ENCODE measurements at regions not wholly inside any gene's neighbourhood (a gene's known extent, or its start where the extent isn't known, plus 50 kb on each side); places are given as distances from the start of the nearest gene placed in this dataset.

DNA sequence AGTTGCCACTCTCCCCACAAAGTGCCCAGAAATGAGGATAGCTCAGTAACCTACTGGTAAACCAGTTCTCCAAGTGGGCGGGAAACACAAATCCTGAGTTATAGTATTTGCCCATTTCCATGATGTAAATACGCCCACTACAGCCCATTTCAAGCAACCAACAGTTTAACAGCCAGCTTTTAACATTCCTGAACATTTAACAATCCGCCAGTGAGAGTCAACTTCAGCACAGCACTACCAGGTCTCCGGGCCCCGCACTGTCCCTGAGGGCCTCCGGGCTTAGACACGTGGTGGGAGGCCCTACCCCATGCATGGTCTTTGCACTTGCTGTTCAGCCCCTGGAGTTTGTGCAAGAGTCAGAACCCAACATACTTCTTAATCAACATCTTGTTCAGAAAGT, 132.0 kb upstream of the CTTNBP2NL start:
- DNase-seq (ENCODE audit: low spot score), result no peak

DNA sequence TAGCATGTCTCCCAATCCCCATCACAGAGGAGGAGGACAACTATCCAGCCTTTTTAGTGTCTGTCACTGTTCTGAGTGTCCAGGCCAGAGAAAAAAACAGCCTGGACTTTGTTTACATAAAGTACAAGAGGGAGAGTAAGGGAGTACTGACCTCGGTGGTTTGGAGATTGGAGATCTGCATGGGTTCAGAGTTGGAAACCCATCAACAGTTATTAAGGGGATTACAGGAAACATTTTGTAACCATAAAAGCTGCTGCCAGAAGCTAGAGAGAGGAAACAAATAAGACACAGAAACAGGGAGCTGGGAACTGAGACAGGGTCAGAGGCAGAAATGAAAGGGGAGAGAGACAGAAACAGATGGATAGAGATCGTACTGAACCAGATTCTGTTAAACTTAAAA, 131.5 kb upstream of the CTTNBP2NL start:
- DNase-seq (ENCODE audit: low spot score), result no peak

DNA sequence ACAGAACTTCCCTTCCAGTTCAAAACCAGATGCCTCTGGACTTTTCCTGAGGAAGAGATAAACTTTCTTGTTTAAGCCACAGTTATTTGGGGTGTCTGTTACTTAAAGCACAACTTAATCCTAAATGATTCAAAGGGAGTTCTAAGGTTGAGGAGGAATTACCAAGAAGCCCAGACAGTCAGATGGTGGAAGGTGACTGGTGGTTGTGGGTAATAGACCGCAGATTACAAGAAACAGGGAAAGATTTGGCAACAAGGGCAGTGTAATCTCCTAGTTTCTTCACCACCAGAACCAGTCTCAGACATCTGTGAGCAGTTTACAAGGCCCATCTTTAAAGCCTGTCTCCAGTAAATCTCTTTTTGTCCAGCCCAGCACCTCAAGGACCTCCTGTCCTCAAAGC, 130.1 kb upstream of the CTTNBP2NL start:
- DNase-seq (ENCODE audit: low spot score), result no peak

DNA sequence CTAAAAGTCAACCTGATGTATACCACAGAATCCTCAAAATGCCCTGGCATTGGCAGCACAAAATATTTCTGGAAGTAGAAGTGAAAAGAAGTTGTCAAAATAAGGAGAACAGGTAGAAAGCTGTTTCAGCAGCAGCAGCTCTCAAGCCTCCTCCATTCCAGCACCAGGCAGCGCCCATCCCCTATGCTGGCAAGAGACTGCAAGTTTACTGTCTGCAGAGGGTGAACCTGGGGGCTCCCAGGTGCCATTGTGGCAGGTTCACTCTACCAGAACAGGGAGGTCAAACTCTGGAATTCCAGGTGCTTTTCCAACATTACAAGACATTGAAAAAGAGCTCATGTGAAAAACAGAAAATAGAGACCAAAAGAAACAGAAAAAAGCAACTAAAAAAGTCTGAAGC, 128.8 kb upstream of the CTTNBP2NL start:
- DNase-seq (ENCODE audit: low spot score), result no peak

DNA sequence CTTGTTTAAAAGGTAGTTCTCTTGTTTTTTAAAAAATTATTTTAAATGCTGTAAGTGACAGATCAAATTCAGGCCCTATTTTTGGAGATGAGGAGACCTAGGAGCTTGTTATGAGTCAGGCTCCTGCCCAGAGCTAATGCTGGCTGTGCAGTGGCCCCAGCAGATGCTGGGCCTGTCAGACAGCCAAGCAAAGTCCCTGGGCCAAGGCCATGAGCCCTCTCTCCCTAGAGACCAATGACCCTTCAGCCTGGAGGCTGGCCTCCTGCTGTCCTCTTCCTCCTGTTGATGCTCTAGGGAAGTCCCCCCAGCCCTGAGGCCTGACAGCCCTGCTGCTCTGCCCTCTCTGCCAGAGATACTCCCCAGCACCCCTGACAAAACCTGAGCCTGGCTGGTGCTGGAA, 128.1 kb upstream of the CTTNBP2NL start:
- DNase-seq (ENCODE audit: low spot score), result no peak

DNA sequence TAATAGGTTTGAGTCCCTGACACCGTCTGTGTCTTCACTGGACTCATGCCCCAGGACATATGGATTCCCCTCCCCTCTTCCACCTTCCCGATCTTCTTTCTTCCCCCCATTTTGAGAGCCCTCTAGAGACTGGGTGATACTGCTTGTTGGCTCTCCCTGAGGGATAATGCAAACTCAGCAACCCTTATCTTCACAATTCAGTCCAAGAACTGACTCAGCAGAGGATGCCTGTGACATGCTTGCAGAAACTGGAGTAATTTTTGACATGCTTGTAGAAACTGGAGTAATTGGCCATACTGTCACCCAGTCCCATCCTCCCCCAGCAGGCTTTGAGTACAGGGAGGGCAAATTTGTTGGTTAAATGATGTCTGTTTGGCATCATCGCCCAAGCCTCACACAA, 127.6 kb upstream of the CTTNBP2NL start:
- DNase-seq (ENCODE audit: low spot score), result no peak

DNA sequence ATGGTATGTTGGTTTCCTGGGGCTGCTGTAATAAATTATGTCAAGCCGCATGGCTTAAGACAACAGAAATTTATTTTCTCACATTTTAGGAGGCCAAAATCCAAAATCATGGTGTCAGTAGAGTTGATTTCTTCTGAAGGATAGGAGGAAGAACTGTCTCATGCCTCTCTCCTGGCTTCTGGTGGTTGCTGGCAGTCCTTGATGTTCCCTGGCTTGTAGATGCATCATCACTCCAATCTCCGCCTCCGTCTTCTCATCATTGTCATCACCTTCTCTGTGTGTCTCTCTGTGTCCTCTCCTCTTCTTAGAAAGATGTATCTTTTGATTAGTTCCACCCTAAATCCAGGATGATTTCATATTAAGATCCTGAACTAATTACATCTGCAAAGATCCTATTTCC, 124.7 kb upstream of the CTTNBP2NL start:
- DNase-seq (ENCODE audit: low spot score), result no peak

DNA sequence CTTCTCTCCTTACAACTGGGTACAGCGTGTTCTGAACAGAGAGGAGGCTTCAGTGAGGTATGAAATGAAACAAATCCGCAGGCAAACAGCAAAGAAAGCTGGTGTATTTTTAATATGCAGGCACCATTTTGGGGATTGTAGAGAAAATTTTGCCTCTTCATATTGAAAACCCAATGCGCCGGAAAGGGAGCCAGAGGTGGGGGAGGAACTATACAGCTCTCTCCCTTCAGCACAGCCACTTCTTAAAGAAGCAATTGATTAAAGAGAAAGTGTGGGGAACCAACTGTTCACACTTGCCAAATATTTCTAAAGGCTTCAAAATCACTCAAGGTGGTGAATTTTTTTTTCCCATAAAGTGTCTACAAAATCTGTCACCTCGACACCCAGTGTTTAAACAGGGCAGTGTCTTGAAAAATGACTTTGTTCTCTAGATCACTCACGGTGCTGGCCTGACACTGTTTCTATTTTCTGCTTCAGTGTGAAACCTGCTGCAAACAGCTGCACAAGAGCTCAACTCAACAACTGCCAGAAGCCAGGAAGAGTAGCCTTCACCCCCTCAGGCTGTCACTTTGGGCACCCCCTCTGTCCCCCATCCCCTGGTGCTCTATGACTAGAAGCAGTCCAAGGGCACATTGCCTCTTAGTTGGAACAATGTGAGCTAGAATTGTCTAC, 123.8 kb upstream of the CTTNBP2NL start:
- no peak for DNase-seq (ENCODE audit: low spot score)

DNA sequence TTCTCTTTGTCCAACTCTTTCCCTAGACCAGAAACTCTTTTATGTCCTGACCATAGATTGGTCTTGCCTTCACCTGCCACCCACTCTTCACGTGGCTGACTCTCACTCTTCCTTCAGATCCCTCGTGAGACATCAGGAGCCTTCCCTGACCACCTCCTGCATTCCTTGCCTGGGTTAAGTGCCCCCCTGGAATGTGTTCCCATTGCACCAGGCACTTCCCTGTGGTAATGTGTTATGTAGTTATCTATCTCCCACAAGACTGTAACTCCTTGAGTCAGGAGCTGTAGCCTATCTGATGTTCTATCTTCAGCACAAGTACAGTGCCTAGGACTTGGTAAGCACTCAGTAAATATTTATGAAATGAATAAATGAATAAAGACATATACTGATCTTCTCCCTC, 111.2 kb upstream of the CTTNBP2NL start:
- DNase-seq (ENCODE audit: low spot score), result no peak

DNA sequence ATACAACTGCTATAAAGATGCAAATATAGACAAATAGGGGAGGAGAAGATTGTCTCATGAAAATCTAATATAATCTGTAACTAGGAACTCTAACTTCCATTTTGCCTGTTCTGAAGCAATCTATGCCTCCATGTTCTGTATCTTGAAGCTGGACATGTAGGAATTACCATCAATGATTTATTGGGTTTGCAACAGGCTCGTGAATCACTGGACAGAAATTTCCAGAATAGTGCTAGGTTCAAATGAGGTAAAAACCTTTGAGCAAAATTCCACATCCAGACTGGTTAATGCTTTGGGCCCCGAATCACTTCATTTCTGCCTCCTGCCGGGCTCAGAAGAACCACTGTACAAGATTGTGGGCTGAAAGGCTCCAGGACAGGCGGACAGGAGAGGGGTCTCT, 110.7 kb upstream of the CTTNBP2NL start:
- DNase-seq (ENCODE audit: low spot score), result no peak

DNA sequence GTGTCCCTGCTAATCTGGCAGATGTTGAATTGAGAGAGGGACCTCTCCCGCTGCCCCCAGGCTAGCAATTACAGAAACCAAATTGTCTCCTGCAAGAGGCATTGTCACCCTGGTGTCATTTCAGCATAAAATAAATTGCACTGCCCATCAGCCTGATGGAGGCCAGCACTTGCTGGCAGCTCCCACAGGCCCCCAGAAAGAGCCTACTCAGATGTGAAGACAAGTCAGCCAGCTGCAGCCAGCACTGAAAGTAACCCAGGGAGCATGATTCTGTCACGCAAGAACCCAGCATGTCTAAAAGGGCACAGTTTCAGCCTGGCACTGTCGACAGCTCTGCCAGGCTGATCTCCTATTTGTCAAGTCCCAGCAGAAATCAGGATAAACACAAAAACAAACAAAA, 110.3 kb upstream of the CTTNBP2NL start:
- no peak for DNase-seq (ENCODE audit: low spot score)

DNA sequence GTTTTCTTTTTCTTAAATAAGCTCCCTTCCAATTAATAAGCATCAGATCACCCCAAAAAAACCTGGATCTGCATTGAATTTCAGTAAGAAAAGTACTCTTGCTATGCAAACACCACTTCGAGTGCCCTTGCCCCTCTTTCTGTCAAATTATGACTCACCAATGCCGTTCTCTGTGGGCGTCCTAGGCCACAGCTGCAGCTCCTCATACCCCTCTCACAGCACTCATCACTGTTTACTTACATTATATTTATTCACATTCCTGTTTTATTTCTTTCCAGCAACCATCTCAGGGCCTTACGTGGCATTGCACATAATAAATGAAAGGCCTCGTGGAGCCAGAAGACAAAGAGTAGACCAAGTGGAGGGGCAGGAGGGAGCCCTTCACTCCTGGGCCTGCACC, 99.1 kb upstream of the CTTNBP2NL start:
- peak; percentile 12 for DNase-seq (ENCODE audit: low spot score)

DNA sequence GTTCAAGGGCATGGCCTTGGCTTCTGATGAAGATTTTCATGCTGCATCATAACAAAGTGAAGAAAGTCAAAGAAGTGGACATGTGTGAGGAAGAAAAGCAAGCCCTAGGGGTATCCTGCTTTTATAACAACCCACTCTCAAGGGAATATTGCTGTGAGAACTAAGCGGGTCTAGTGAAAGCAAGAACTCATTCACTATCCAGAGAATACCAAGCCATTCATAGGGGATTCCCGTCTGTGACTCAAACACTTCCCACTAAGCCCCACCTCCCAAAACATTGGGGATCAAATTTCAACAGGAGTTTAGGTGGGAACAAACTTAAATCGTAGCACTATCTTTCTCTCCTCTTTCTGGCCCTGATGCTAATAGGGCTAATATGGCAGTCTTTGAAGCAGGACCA, 98.5 kb upstream of the CTTNBP2NL start:
- no peak for DNase-seq (ENCODE audit: low spot score)

DNA sequence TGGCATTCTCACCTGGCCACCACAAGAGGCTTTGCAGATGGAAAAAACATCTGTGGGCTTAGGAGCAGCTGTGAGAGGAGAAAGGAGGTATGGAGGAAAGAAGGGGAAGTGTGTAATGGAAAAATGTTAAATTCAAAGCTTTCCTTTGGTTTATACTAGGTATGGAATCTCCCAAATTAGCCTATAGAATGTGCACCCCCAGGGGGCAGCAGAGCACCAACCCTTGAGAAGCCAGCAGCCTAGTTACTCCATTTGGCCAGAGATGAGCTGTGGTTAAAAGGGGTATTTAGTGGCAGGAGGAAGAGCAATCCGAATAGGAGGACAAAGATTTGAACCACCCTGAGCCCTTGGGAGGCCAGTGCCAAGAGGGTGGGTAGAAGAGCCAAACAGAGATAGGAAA, 97.5 kb upstream of the CTTNBP2NL start:
- peak; percentile 19 for DNase-seq (ENCODE audit: low spot score)

DNA sequence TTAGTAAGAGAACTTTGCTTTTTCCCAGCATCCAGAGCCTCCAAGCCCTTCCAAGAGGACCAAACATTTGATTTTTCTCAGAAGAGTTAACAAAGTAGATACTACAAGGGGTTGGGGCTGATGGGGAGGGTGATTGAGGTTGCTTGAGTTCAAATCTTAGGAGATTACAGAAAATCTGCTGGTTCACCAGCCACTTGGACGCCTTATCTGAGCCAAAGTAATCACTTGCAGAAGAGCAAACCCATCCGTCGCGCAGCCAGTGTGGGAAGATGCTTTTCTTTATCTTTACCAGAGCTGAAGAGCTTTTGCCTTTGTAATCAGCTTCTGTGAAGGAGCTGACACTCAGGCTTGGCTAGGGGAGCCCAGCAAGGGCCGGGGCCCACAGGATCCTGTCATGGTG, 91.9 kb upstream of the CTTNBP2NL start:
- DNase-seq (ENCODE audit: low spot score), result no peak

DNA sequence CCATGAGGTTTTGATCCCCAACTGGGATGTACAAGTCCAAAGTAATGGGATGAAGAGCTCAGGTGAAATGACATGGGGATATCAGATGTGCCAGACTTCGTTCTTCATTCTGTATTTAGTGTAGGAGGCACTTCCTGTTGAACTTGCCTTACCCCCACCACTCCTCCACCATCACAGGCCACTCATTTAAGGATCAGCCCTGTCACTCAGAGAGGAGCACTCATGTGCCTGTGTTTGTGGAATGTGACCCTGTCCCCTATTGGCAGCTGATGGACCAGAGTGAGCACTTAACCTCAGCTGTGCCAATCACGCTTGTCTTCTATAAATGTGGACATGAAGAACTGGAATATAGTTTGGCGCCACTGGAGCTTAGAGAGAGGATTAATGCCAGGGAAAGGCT, 91.4 kb upstream of the CTTNBP2NL start:
- no peak for DNase-seq (ENCODE audit: low spot score)

DNA sequence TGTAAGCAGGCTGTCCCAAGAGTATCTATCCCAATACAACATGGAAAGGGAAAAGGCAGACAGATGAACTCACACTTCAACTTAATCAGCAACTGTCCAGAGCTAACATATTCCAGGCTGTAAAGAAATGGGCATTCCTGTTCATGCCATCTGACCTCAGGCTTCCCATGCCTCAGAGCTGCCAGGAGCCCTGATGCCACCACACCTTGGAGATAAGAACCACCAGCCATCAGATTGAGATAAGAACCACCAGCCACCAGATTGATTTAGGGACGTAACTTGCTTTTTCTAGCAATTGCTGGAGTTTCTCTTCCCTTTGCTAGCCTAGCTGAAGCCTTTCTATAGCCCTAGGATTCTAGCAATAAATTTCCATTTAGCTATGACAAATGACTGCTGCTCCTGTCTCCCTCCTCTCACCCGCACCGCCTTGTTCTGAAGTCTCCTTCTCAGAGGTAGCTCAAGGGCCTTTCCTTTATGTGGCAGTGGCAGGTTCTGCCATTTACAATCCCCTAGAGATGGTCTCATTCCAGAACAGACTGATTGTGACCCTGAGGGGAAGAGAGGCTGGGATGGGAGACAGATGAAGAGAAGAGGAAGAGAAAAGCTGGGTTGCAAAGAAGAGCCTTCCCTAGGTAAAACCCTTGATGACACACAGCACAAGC, 88.0 kb upstream of the CTTNBP2NL start:
- DNase-seq (ENCODE audit: low spot score), result no peak

DNA sequence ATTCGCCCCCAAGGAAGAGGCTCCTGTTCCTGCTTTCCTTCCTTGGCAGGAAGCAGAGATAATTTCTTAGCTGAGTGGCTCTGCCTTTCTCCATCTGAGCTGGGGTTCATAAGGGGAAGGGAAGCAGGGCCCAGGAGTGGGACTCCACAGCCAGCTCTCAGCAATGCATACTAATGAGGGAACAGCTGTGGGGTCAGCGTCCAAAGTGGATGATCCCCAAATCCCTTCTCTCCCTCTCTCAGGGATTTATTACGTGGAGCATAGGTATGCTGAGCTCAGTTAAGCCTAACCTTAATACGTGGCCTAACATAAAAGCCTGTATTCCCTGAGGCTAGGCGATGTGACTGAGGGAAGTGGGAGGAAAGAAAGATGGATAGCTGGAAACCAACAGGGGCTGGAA, 87.3 kb upstream of the CTTNBP2NL start:
- no peak for DNase-seq (ENCODE audit: low spot score)

DNA sequence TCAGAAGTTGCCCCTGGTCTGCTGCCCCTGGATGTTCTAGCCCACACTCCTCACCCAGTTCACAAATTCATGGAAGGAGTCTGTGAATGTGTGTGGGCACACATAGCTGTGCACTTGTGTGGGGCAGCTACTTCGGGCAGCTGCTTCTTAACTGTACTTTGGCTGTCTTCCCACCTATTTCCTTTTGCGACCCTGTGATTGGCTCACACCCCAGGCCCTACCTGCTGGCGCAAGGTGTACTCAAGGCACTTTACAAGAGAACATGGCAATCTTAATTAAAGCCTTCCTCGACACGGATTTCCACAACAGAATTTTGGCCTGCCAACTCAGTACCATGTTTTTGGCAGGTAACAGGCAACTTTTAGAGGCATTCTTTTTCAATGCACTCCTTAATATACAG, 86.5 kb upstream of the CTTNBP2NL start:
- DNase-seq (ENCODE audit: low spot score), result no peak

DNA sequence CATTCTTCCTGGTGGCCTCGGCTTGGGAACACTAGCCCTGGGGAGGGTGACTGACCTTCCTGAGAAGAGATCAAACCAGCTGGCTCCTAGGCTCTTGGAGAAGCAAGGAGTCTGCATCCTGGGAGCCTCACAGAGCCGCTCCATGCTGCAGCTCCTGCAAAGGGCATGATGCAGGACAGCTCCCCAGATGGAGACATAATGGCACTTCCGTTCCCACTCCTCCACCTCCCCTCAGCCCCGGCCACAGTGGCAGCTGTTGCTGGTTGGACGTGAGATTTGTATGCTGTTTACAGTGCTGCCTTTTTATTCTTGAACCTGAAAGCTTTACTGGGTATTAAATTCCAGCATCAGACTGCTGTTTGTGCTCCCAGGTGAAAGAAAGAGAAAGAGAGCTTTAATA, 83.7 kb upstream of the CTTNBP2NL start:
- no peak for DNase-seq (ENCODE audit: low spot score)

DNA sequence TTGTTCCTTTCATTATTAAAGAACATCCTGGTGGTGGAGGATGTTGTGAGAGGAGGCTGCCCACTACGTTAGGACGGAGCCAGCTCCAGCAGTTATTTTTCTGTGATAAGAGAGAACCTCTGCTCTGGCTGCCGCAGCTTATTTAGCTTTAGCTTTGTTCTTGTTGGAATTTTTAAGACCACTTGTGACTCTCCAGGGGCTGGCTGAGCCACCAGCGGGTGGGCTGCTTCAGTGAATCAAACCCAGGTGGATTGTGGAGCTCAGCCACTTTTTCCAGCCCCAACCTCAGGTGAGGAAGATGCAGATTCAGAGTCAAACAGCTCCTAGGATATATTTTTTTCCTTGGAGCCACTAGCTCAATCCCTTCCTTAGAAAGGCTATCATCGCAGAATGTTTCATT, 83.1 kb upstream of the CTTNBP2NL start:
- no peak for DNase-seq (ENCODE audit: low spot score)

DNA sequence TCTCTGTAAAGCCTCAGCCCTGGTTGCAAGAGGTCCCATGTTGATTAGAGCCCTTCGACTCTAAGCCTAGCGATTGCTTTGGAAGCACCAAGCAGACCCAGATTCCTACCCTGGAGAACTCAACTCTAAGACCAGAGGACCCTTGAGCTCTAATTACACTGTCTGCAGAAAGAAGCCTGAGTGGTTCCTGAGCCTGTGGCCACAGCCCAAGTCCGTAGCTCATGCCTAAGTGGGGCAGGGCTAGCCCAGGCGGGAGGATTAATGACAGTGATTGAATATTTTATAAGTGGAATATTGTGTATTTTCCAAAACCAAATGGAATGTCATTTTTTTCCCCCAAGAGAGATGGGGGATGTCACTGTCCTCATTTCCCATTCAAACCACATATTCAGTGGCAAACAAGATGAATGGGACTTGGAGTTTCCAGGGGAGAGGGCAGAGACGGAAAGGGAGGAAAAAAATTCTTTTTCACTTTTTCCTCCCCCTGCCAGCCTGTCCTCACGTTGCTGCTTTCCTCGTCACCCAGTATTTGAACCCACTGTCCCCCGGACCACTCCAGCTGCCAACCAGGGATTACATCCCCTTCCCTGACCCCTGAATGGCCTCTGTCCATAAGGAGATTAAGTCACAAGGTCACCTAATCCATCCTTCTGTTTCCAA, 79.6 kb upstream of the CTTNBP2NL start:
- DNase-seq (ENCODE audit: low spot score), result no peak

DNA sequence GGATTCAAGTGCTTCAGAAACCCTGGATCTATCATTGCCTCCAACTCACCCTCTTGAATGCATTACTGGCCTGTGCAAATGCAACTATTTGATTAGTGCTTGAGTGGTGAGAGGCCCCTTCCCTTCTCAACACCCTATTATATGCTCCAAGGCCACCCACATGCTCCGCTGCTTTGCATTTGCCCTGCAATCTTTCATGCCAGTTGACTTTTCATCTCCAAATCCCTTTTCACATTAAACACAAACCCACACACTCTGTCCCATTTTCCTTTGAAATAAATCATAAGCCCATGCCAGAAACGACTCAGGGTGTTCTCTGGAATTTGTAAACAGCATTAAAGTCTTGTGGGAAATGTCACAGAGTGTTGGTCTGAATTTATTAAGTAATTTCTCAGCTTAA, 78.9 kb upstream of the CTTNBP2NL start:
- no peak for DNase-seq (ENCODE audit: low spot score)

All from H4 (cell line).